Activated CD8-positive, alpha-beta memory T cell treated with anti-CD3 and anti-CD28 coated beads, Interleukin-2, amount 50 U/mL, for 48 hours (primary cell): ENCODE measurements at regions not wholly inside any gene's neighbourhood (a gene's known extent, or its start where the extent isn't known, plus 50 kb on each side); places are given as distances from the start of the nearest gene placed in this dataset.

Source experiments
- DNase-seq: peaks from one replicate; pipeline ENCODE4 v3.0.0-alpha.2; 2020

- no peak for DNase-seq
Observed at GRCh38 chr1:232518349-232518748, 111.6 kb downstream of the SIPA1L2 start.

DNA sequence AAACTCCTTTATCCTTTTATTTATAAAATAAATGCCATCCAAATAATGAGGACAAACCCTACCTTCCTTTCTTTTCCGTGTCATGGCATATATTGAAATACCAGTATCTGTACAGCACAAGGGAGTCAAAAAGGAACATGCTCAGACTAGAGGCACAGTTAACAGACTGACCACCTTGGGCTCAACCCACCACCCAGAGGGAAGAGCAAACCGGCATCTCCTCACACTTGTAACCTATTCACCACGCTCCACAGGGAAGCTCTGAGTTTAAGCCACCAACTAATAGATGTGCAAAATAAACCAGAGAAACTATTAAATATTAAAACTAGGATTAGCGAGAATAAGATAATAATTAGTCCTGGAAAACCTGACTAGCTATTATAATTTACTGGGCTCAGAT, 112.7 kb downstream of the SIPA1L2 start:
- no peak for DNase-seq

DNA sequence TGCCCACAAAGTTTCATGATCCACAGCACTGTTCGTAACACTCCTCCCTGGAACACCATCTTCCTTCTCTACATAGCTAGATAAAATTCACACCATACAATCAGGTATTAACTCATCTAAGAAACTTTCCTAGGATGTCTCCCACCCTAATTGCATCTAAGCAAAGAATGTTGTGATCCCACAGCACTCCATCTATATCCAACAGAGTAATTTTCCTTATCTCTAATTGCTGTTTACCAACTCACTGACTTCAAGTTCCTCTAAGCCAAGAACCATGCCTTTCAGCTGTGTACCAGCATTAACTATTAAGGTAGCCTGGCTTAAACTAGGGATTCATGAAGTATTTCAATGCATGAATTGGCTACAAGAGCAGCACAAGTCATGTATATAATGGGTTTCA, 114.2 kb downstream of the SIPA1L2 start:
- no peak for DNase-seq

GRCh38 chr1:232512712-232513111, 117.2 kb downstream of the SIPA1L2 start:
- no peak for DNase-seq

DNA sequence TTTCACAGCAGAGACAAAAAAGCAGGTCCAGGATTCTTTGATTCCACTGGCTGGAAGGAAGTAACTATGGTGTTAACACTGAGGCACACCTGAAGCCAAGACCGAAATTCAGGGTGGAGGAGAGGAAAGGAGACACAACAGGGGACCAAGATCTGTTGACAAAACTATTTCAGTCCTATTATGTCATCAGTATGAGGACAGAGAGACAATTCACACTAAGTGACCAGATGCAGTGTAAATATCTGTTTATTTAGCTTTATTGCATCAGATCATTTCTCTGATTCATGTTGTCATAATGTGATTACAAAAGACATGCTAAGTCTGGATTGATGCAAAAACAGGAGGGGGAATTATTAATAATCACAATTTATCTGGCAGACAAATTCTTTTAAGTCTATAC, 118.8 kb downstream of the SIPA1L2 start:
- DNase-seq = no peak

GRCh38 chr1:232510367-232511110, 119.4 kb downstream of the SIPA1L2 start:
- no peak for DNase-seq

DNA sequence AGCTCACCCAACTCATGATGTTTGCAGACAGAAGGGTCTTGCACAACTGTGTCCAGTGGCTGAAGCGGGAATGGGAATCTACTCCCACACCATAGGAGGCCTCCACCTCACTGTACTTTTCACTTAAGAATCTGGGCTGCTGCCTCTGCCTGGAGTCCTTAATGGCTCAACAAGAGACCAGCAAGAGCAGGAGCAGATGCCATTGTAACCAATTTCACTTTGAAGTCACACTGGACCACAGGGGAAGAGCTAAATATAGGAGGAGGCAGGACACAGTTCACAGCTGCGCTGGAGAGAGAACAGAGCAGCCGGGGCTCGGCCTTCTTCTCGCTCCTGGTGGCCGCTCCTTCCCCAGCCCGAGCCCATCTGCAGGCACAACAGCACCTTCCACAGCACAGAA, 120.4 kb downstream of the SIPA1L2 start:
- DNase-seq = no peak

DNA sequence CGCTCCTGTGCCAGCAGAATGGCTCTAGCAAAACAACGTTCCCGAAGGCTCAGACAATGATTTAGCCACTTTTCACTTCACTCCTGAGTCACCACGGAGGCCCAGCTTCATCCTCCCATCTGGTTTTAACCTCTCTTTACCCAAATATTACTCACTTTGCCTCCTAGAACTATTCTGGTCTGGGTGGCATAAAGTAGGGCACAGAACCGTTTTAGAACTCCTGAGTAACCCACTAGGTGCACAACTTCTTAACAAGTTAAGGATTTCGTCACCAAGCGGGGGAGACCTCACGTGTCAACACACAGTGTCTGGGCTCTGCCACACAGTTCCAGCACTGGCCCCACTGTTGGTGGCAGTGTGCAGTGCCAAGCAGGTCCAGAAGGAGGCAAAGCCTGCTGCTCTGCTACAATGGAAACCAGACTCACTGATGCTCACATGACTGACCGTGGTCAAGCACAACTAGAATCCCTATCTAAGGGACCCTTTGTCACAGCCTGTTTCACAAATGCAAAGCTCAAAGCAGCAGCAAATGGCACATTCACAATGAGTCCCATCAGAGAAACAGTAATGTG, 121.7 kb downstream of the SIPA1L2 start:
- DNase-seq = no peak

DNA sequence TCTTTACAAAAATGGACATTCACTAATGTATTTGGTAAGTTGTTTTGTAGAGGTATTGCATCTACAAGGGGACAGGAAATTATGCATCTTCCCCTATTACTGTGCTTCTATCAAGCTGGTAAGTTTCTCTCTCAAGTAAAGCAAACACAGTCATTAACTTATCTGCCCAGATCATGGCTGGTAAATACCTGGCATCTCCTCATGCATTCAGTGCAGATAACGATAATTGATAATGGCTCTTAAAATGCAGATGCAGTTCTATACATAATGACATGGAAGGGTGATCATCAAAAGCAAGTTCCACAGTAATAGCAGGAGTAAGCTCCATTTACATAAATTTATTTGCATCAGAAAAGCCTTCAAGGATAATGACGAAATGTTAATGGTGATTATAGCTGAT, 122.4 kb downstream of the SIPA1L2 start:
- DNase-seq = no peak

- no peak for DNase-seq
Observed at GRCh38 chr1:232505884-232506283, 124.0 kb downstream of the SIPA1L2 start.

DNA sequence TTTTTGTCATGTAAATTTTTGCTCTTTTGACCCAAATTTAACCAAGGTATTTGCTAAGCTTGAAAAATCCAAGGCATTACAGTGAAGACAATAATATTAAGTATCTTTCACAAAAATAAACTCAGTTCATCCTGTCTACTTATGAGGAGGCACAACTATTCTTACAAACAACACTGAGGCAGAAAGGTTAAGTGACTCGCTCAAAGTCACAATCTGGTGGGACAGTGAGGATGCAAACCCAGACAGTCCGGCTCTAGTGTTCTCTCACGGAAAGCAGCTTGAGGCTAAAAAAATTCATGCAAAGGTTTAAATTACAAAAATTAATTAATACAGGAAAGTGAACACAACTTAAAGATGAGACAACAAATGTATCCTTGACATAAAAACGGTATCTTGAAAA, 125.3 kb downstream of the SIPA1L2 start:
- DNase-seq = no peak

DNA sequence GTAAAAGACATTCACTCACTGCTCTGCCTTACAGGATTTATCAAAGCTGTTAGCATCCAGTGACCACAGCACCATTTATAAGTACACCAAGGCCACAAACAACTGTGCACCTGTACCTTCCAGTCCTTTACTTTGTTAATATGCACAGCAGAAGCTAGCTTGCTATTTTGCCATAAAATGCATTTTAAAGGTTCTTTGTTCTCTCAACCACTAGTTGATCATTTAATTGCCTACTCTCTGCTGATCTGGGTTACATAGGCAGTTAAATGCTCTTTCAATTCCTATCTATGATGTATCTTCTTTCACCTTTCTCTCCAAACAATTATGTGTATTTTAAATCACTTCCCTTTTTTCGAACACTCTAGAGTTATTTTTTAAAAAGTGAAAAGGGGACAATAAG, 126.4 kb downstream of the SIPA1L2 start:
- no peak for DNase-seq

- DNase-seq = no peak
Observed at GRCh38 chr1:232501854-232502253, 128.1 kb downstream of the SIPA1L2 start.

GRCh38 chr1:232499188-232499587, 130.7 kb downstream of the SIPA1L2 start:
- DNase-seq = no peak

DNA sequence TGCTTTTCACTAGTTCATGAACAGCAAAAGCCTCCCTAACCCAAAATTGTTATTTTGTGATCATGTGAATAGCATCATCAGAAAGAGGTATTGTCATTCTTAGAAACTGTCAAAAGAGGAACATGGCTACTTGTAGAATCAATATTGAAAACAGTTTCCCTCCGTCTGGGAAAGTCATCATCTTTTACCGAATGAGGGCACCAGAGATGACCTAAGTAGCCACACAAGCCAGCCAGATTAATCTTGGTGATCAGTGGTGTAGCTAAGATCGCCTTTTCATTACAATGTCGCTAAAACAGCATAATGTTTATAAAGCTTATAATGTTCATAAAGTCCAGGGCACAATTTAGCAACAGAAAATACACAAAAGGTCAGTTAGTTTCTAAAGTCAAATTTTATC, 136.1 kb downstream of the SIPA1L2 start:
- DNase-seq = no peak

- DNase-seq = no peak
Observed at GRCh38 chr1:232489256-232489655, 140.7 kb downstream of the SIPA1L2 start.

- DNase-seq = no peak
Observed at GRCh38 chr1:232487236-232487635, 142.7 kb downstream of the SIPA1L2 start.

GRCh38 chr1:232486454-232487207, 143.3 kb downstream of the SIPA1L2 start:
- DNase-seq = no peak

DNA sequence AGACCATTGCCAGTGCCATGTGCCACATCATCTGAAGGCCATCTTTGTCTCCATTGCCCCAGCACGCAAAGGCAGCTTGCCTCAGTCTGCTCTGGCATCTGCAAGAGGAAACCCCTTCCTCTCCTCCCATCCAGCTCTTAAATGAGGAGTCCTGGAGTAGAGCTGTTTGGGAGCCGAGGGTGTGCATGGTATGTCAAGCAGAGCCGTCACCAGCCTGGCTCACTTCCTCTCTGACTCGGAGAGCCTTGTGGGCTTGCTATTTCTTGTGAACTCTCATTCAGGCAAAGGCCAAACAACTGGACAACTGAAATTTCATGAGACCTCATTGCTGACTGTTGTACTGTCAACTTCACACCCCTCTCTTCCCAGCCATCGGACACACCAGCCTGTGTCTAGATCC, 143.9 kb downstream of the SIPA1L2 start:
- no peak for DNase-seq

- no peak for DNase-seq
Observed at GRCh38 chr1:232484856-232485255, 145.1 kb downstream of the SIPA1L2 start.

- no peak for DNase-seq
Observed at GRCh38 chr1:232483826-232484225, 146.1 kb downstream of the SIPA1L2 start.

DNA sequence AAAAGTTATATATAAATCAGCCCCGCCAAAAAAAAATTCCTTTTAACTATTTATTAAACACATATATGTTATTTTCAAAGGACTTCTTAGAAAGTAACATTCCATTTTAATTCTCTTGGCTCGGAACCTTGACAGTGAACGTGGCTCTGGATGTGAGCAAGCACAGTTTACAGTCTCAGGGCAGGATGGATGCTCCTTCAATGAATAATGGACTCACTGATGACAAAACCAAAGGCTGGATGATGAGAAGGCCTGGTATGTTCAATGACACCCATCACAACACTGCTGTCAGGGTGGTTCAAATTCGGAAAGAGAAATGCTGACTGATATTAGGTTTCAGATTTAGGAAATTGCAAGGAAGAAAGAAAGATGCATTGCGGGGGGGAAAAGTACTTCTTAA, 148.8 kb downstream of the SIPA1L2 start:
- DNase-seq = no peak

DNA sequence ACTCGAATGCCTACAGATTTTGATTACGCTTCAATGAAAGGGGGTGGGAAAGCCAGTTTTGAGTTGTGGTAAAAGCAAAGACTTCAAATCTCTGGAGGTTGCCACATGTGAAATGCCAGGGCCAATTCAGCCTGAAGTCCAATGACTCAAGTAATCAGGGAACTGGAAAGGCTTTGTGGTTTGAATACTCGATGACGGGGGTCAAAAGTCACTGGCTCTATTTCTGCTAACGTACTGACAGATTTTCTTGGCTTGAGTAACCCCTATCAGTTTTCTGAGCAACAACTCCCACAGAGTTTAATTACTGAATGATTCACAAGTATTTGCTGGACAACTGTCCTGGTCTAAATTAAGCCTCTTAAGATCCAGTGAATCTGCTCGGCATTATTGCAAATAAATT, 152.2 kb downstream of the SIPA1L2 start:
- no peak for DNase-seq

DNA sequence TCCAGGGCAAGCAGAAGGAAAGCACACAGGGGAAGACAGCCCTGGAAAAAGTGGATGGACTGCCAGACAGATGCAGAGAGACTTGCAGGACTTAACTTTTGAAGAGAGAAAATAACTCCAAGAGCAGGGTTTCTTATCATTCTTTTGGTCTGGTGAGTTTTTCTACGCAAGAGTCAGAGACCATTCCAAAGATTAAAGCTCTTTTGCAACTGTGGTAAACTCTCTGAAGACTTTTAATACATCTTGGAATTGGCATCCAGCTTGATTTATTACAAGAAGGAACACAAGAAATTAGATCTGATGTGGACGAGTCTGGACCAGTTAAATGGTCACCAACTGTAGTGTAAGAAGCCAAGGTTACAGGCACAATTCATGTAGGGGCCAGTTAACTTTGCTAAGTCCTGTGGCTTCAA, 153.4 kb downstream of the SIPA1L2 start:
- DNase-seq = no peak
